A549 (cell line): ENCODE measurements at regions not wholly inside any gene's neighbourhood (a gene's known extent, or its start where the extent isn't known, plus 50 kb on each side); places are given as distances from the start of the nearest gene placed in this dataset.

Experiments used
- EP300 ChIP-seq, 2 experiments: fragments of >200 bp; sonication (Bioruptor Twin); formaldehyde crosslinking; IDR thresholded peaks; 2 replicates in 1 of 2; 3 replicates in 1 of 2; pipeline ENCODE4 v1.6.1; 2016 to 2017
- MAFK ChIP-seq: fragments of 450-650 bp; IDR thresholded peaks from 2 replicates; pipeline ENCODE4 v1.6.1; 2014; ENCODE audit not compliant: partially characterized antibody
- MAX ChIP-seq: IDR thresholded peaks from 2 replicates; pipeline ENCODE4 v1.6.1; 2012
- POLR2A ChIP-seq: IDR thresholded peaks from 2 replicates; pipeline ENCODE4 v1.6.1; 2012; ENCODE audit warnings: mild to moderate bottlenecking, low read length
- TF ChIP-seq, protein P1 (sequence below): fragments of 200-600 bp; sonication (generic); IDR thresholded peaks from 2 replicates; pipeline ENCODE4 v1.6.1; 2016; ENCODE audit warnings: antibody characterized with exemption, mild to moderate bottlenecking, moderate library complexity
- TF ChIP-seq, protein P2 (sequence below): fragments of 450-650 bp; IDR thresholded peaks from 2 replicates; pipeline ENCODE4 v1.6.1; 2014; ENCODE audit warnings: antibody characterized with exemption
- TF ChIP-seq, protein P3 (sequence below): fragments of >200 bp; sonication (Bioruptor Twin); formaldehyde crosslinking; IDR thresholded peaks from 3 replicates; pipeline ENCODE4 v1.5.1; 2016

GRCh38 chr5:114204923-114205322 is 156.9 kb upstream of the KCNN2 start:
- TF ChIP-seq EP300 (IDR thresholded peaks at IDR 0.05) (no peak), MAX (no peak), MAFK (no peak), POLR2A (no peak)
- TF ChIP-seq, protein P1, sequence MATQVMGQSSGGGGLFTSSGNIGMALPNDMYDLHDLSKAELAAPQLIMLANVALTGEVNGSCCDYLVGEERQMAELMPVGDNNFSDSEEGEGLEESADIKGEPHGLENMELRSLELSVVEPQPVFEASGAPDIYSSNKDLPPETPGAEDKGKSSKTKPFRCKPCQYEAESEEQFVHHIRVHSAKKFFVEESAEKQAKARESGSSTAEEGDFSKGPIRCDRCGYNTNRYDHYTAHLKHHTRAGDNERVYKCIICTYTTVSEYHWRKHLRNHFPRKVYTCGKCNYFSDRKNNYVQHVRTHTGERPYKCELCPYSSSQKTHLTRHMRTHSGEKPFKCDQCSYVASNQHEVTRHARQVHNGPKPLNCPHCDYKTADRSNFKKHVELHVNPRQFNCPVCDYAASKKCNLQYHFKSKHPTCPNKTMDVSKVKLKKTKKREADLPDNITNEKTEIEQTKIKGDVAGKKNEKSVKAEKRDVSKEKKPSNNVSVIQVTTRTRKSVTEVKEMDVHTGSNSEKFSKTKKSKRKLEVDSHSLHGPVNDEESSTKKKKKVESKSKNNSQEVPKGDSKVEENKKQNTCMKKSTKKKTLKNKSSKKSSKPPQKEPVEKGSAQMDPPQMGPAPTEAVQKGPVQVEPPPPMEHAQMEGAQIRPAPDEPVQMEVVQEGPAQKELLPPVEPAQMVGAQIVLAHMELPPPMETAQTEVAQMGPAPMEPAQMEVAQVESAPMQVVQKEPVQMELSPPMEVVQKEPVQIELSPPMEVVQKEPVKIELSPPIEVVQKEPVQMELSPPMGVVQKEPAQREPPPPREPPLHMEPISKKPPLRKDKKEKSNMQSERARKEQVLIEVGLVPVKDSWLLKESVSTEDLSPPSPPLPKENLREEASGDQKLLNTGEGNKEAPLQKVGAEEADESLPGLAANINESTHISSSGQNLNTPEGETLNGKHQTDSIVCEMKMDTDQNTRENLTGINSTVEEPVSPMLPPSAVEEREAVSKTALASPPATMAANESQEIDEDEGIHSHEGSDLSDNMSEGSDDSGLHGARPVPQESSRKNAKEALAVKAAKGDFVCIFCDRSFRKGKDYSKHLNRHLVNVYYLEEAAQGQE, result no peak
- TF ChIP-seq, protein P2, sequence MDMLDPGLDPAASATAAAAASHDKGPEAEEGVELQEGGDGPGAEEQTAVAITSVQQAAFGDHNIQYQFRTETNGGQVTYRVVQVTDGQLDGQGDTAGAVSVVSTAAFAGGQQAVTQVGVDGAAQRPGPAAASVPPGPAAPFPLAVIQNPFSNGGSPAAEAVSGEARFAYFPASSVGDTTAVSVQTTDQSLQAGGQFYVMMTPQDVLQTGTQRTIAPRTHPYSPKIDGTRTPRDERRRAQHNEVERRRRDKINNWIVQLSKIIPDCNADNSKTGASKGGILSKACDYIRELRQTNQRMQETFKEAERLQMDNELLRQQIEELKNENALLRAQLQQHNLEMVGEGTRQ, result no peak
- TF ChIP-seq, protein P3, sequence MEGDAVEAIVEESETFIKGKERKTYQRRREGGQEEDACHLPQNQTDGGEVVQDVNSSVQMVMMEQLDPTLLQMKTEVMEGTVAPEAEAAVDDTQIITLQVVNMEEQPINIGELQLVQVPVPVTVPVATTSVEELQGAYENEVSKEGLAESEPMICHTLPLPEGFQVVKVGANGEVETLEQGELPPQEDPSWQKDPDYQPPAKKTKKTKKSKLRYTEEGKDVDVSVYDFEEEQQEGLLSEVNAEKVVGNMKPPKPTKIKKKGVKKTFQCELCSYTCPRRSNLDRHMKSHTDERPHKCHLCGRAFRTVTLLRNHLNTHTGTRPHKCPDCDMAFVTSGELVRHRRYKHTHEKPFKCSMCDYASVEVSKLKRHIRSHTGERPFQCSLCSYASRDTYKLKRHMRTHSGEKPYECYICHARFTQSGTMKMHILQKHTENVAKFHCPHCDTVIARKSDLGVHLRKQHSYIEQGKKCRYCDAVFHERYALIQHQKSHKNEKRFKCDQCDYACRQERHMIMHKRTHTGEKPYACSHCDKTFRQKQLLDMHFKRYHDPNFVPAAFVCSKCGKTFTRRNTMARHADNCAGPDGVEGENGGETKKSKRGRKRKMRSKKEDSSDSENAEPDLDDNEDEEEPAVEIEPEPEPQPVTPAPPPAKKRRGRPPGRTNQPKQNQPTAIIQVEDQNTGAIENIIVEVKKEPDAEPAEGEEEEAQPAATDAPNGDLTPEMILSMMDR, result no peak
